ENCODE measurements at regions not wholly inside any gene's neighbourhood (a gene's known extent, or its start where the extent isn't known, plus 50 kb on each side); places are given as distances from the start of the nearest gene placed in this dataset.

- Histone ChIP-seq H2AFZ (ENCODE audit: low read length) (no peak overlapping the region), H3K4me3 (ENCODE audit: low read length in 2 of 2) (no peak overlapping the region), H2BK120ac (ENCODE audit: low read depth, low read length) (no peak overlapping the region), H3K79me1 (ENCODE audit: low read depth, low read length) (peaks cover 2% of the 10 kb centered on the region), H2BK15ac (ENCODE audit: low read length) (no peak overlapping the region), H3K27ac (replicated peaks; ENCODE audit: low read length) (no peak overlapping the region), H2BK12ac (ENCODE audit: low read length) (no peak overlapping the region), H4K91ac (ENCODE audit: low read depth, low read length, poor library complexity) (no peak overlapping the region), H2BK5ac (ENCODE audit: low read length) (no peak overlapping the region), H3K9me3 (replicated peaks in 1 of 2; ENCODE audit: control insufficient read depth in 2 of 2, insufficient read depth in 1 of 2, low read depth in 1 of 2, low read length in 2 of 2) (no peaks in the 10 kb centered on the region), H3K4me2 (ENCODE audit: insufficient read depth, low read length, poor library complexity, severe bottlenecking) (no peak overlapping the region), H4K8ac (ENCODE audit: low read depth, low read length) (no peak overlapping the region), H3K36me3 (replicated peaks in 1 of 2; ENCODE audit: control insufficient read depth in 2 of 2, insufficient read depth in 2 of 2, low read length in 2 of 2) (no peaks in the 10 kb centered on the region), H3K4me1 (ENCODE audit: control insufficient read depth in 2 of 2, insufficient read depth in 1 of 2, low read depth in 1 of 2, low read length in 2 of 2) (peaks cover 0 to 5% of the 10 kb centered on the region in 2 donors), H3K14ac (ENCODE audit: low read length) (peak overlapping the region; percentile 61), H3K9ac (ENCODE audit: low read depth, low read length, poor library complexity) (no peak overlapping the region), H3K18ac (ENCODE audit: low read length) (peak overlapping the region; percentile 48), H2AK5ac (ENCODE audit: low read depth, low read length) (peak overlapping the region; percentile 13), H3K27me3 (ENCODE audit: control insufficient read depth in 3 of 3, insufficient read depth in 3 of 3, low read depth in 1 of 3, low read length in 3 of 3) (peaks cover 0 to 99% (median 11%) of the 10 kb centered on the region in 3 experiments), H3K4ac (ENCODE audit: low read length) (no peak overlapping the region), H3K23ac (ENCODE audit: low read depth, low read length, poor library complexity) (peak overlapping the region; percentile 85)
- no peak for DNase-seq (ENCODE audit: low spot score)
- no CpG with 5 or more reads among the region's 18 CpGs for WGBS, 2 donors (ENCODE audit: extremely low coverage in 2 of 2, insufficient read length in 2 of 2, insufficient replicate concordance in 1 of 2)
These were observed 63.6 kb upstream of the PPARA start for GRCh38 chr22:46086577-46087335.

- no peak for DNase-seq (ENCODE audit: low spot score)
- no peaks in the 10 kb centered on the region for H3K9me3 ChIP-seq (replicated peaks in 1 of 2; ENCODE audit: control insufficient read depth in 2 of 2, insufficient read depth in 1 of 2, low read depth in 1 of 2, low read length in 2 of 2)
- H4K8ac ChIP-seq (ENCODE audit: low read depth, low read length), result no peak overlapping the region
- H3K4me1 ChIP-seq (ENCODE audit: control insufficient read depth in 2 of 2, insufficient read depth in 1 of 2, low read depth in 1 of 2, low read length in 2 of 2), result peaks cover 0 to 5% of the 10 kb centered on the region in 2 donors
- no peak overlapping the region for H2BK5ac ChIP-seq (ENCODE audit: low read length)
- H3K23ac ChIP-seq (ENCODE audit: low read depth, low read length, poor library complexity), result no peak overlapping the region
- H2BK120ac ChIP-seq (ENCODE audit: low read depth, low read length), result no peak overlapping the region
- peaks cover 0 to 99% (median 11%) of the 10 kb centered on the region in 3 experiments for H3K27me3 ChIP-seq (ENCODE audit: control insufficient read depth in 3 of 3, insufficient read depth in 3 of 3, low read depth in 1 of 3, low read length in 3 of 3)
- H3K4me2 ChIP-seq (ENCODE audit: insufficient read depth, low read length, poor library complexity, severe bottlenecking), result no peak overlapping the region
- peaks cover 2% of the 10 kb centered on the region for H3K79me1 ChIP-seq (ENCODE audit: low read depth, low read length)
- H3K4me3 ChIP-seq (ENCODE audit: low read length in 2 of 2), result no peak overlapping the region
- H2AK5ac ChIP-seq (ENCODE audit: low read depth, low read length), result peak overlapping the region; percentile 13
- peak overlapping the region; percentile 61 for H3K14ac ChIP-seq (ENCODE audit: low read length)
- no peaks in the 10 kb centered on the region for H3K36me3 ChIP-seq (replicated peaks in 1 of 2; ENCODE audit: control insufficient read depth in 2 of 2, insufficient read depth in 2 of 2, low read length in 2 of 2)
- no peak overlapping the region for H2BK12ac ChIP-seq (ENCODE audit: low read length)
- no CpG with 5 or more reads among the region's 14 CpGs for WGBS, 2 donors (ENCODE audit: extremely low coverage in 2 of 2, insufficient read length in 2 of 2, insufficient replicate concordance in 1 of 2)
- H2BK15ac ChIP-seq (ENCODE audit: low read length), result no peak overlapping the region
- H3K27ac ChIP-seq (replicated peaks; ENCODE audit: low read length), result no peak overlapping the region
- no peak overlapping the region for H3K9ac ChIP-seq (ENCODE audit: low read depth, low read length, poor library complexity)
- H4K91ac ChIP-seq (ENCODE audit: low read depth, low read length, poor library complexity), result no peak overlapping the region
- H3K4ac ChIP-seq (ENCODE audit: low read length), result no peak overlapping the region
- H3K18ac ChIP-seq (ENCODE audit: low read length), result peak overlapping the region; percentile 48
- peak overlapping the region; percentile 63 for H2AFZ ChIP-seq (ENCODE audit: low read length)
These were observed 63.0 kb upstream of the PPARA start for GRCh38 chr22:46087336-46087690.

GRCh38 chr22:46087816-46088277, 62.5 kb upstream of the PPARA start:
- H2BK5ac ChIP-seq (ENCODE audit: low read length), result no peak overlapping the region
- peaks cover 0 to 99% (median 14%) of the 10 kb centered on the region in 3 experiments for H3K27me3 ChIP-seq (ENCODE audit: control insufficient read depth in 3 of 3, insufficient read depth in 3 of 3, low read depth in 1 of 3, low read length in 3 of 3)
- H3K36me3 ChIP-seq (replicated peaks in 1 of 2; ENCODE audit: control insufficient read depth in 2 of 2, insufficient read depth in 2 of 2, low read length in 2 of 2), result no peaks in the 10 kb centered on the region
- peak overlapping the region; percentile 80 for H3K18ac ChIP-seq (ENCODE audit: low read length)
- no peak overlapping the region for H2AK5ac ChIP-seq (ENCODE audit: low read depth, low read length)
- no peak for DNase-seq (ENCODE audit: low spot score)
- no CpG with 5 or more reads among the region's 22 CpGs for WGBS, 2 donors (ENCODE audit: extremely low coverage in 2 of 2, insufficient read length in 2 of 2, insufficient replicate concordance in 1 of 2)
- H4K91ac ChIP-seq (ENCODE audit: low read depth, low read length, poor library complexity), result no peak overlapping the region
- no peaks in the 10 kb centered on the region for H3K9me3 ChIP-seq (replicated peaks in 1 of 2; ENCODE audit: control insufficient read depth in 2 of 2, insufficient read depth in 1 of 2, low read depth in 1 of 2, low read length in 2 of 2)
- peaks cover 2% of the 10 kb centered on the region for H3K79me1 ChIP-seq (ENCODE audit: low read depth, low read length)
- no peak overlapping the region for H3K27ac ChIP-seq (replicated peaks; ENCODE audit: low read length)
- H3K14ac ChIP-seq (ENCODE audit: low read length), result no peak overlapping the region
- no peak overlapping the region for H3K4ac ChIP-seq (ENCODE audit: low read length)
- no peak overlapping the region for H2BK12ac ChIP-seq (ENCODE audit: low read length)
- H3K4me2 ChIP-seq (ENCODE audit: insufficient read depth, low read length, poor library complexity, severe bottlenecking), result no peak overlapping the region
- peak overlapping the region; percentile 63 for H2AFZ ChIP-seq (ENCODE audit: low read length)
- no peak overlapping the region for H3K9ac ChIP-seq (ENCODE audit: low read depth, low read length, poor library complexity)
- peak overlapping the region; percentile 25 for H2BK15ac ChIP-seq (ENCODE audit: low read length)
- no peak overlapping the region for H3K4me3 ChIP-seq (ENCODE audit: low read length in 2 of 2)
- H4K8ac ChIP-seq (ENCODE audit: low read depth, low read length), result peak overlapping the region; percentile 7
- peaks cover 0 to 5% of the 10 kb centered on the region in 2 donors for H3K4me1 ChIP-seq (ENCODE audit: control insufficient read depth in 2 of 2, insufficient read depth in 1 of 2, low read depth in 1 of 2, low read length in 2 of 2)
- H2BK120ac ChIP-seq (ENCODE audit: low read depth, low read length), result no peak overlapping the region
- no peak overlapping the region for H3K23ac ChIP-seq (ENCODE audit: low read depth, low read length, poor library complexity)

GRCh38 chr22:46088541-46089311, 61.6 kb upstream of the PPARA start:
- no peak overlapping the region for H2AK5ac ChIP-seq (ENCODE audit: low read depth, low read length)
- no peak overlapping the region for H3K4me2 ChIP-seq (ENCODE audit: insufficient read depth, low read length, poor library complexity, severe bottlenecking)
- H3K18ac ChIP-seq (ENCODE audit: low read length), result peak overlapping the region; percentile 22
- H4K91ac ChIP-seq (ENCODE audit: low read depth, low read length, poor library complexity), result no peak overlapping the region
- peaks cover 0 to 99% (median 12%) of the 10 kb centered on the region in 3 experiments for H3K27me3 ChIP-seq (ENCODE audit: control insufficient read depth in 3 of 3, insufficient read depth in 3 of 3, low read depth in 1 of 3, low read length in 3 of 3)
- peak overlapping the region; percentile 56 for H2BK5ac ChIP-seq (ENCODE audit: low read length)
- H3K27ac ChIP-seq (replicated peaks; ENCODE audit: low read length), result no peak overlapping the region
- no peak overlapping the region for H2AFZ ChIP-seq (ENCODE audit: low read length)
- H2BK12ac ChIP-seq (ENCODE audit: low read length), result no peak overlapping the region
- peaks cover 0 to 5% of the 10 kb centered on the region in 2 donors for H3K4me1 ChIP-seq (ENCODE audit: control insufficient read depth in 2 of 2, insufficient read depth in 1 of 2, low read depth in 1 of 2, low read length in 2 of 2)
- H3K14ac ChIP-seq (ENCODE audit: low read length), result no peak overlapping the region
- H3K4me3 ChIP-seq (ENCODE audit: low read length in 2 of 2), result no peak overlapping the region
- H3K79me1 ChIP-seq (ENCODE audit: low read depth, low read length), result peaks cover 2% of the 10 kb centered on the region
- no peaks in the 10 kb centered on the region for H3K9me3 ChIP-seq (replicated peaks in 1 of 2; ENCODE audit: control insufficient read depth in 2 of 2, insufficient read depth in 1 of 2, low read depth in 1 of 2, low read length in 2 of 2)
- H3K9ac ChIP-seq (ENCODE audit: low read depth, low read length, poor library complexity), result peak overlapping the region; percentile 16
- no peak overlapping the region for H3K4ac ChIP-seq (ENCODE audit: low read length)
- H3K36me3 ChIP-seq (replicated peaks in 1 of 2; ENCODE audit: control insufficient read depth in 2 of 2, insufficient read depth in 2 of 2, low read length in 2 of 2), result no peaks in the 10 kb centered on the region
- H3K23ac ChIP-seq (ENCODE audit: low read depth, low read length, poor library complexity), result peak overlapping the region; percentile 92
- no peak overlapping the region for H4K8ac ChIP-seq (ENCODE audit: low read depth, low read length)
- no peak overlapping the region for H2BK120ac ChIP-seq (ENCODE audit: low read depth, low read length)
- peak overlapping the region; percentile 38 for H2BK15ac ChIP-seq (ENCODE audit: low read length)
- DNase-seq (ENCODE audit: low spot score), result no peak
- WGBS, 2 donors (ENCODE audit: extremely low coverage in 2 of 2, insufficient read length in 2 of 2, insufficient replicate concordance in 1 of 2), result no CpG with 5 or more reads among the region's 25 CpGs
